ENCODE measurements at regions not wholly inside any gene's neighbourhood (a gene's known extent, or its start where the extent isn't known, plus 50 kb on each side); places are given as distances from the start of the nearest gene placed in this dataset.

GRCh38 chr11:27965559-27965958, 142.4 kb downstream of the KIF18A start:
- TF ChIP-seq POLR2AphosphoS5 (IDR thresholded peaks at IDR 0.05; ENCODE audit: low read depth, low read length) = no peak
- no peak for TF ChIP-seq CTCF (IDR thresholded peaks at IDR 0.05)
- no peak for TF ChIP-seq REST (IDR thresholded peaks at IDR 0.05; ENCODE audit: insufficient read depth in 1 of 2, low read depth in 2 of 2, low read length in 1 of 2)
